NCI-H82 treated with DMSO at 0.1 percent for 48 hours (cell line): ENCODE measurements at regions not wholly inside any gene's neighbourhood (a gene's known extent, or its start where the extent isn't known, plus 50 kb on each side); places are given as distances from the start of the nearest gene placed in this dataset.

ENCODE experiments used
- DNase-seq: peaks from one replicate; lab custom pipeline; 2025; ENCODE audit not compliant: unreplicated experiment; lab: John Stamatoyannopoulos, UW

DNA sequence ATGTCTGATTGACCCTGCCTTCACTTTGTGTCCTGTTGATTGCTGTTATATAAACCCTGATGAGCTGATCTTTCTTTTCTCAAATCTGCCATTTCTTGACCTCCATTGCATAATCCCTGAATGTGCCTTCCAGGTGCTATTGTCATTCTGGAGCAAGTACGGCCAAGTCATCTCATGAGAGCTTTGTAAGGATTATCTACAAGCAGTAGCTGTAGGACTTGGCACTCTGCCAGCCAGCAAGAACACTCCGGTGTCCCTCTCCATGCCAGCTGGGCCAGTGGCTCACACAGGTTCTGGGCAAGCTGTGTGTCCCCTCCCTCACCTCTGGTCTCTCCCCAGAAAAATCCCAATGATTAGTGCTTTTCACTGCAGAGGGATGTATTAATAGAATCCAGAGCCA lies 348.1 kb downstream of the FOXO1 start:
- peak; percentile 93 for DNase-seq

DNA sequence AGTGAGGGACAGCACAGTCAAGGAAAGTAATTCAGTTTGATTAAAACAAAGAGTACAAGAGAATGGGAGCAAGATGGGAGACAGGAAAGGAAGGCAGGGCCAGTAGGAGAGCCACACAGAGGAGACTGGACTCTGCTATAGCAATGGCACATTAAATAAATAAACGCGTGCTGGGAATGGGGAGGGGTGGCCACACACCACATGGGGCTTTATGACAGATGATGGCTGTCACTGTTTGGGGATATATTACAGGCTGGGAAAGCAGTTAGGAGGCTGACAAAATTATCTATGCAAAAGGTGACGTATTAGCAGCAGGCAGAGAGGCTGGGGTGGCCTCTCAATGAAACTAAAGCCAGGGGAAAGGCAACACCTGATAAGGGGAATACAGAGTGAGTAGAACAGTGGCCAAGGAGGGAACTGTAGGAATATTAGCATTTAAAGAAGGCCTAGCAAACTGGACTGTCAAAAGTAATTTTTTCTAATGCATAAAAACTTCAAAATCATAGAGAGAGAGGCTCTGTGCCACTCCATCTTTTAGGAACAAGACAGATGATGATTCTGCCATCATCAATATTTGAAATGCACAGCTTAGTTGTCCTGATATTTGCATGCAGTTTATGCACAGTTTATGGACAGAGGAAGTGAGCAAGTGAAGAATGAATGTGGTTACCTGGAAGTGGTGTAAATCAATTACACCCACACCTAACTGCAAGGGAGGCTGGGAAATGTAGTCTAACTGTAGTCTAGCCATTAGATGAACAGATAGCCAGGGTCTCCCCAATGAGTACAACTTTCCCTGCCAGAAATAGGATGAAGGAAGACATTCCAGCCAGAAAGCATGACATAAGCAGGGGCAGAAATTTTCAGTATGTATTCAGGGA lies 346.5 kb downstream of the FOXO1 start:
- DNase-seq, result no peak

DNA sequence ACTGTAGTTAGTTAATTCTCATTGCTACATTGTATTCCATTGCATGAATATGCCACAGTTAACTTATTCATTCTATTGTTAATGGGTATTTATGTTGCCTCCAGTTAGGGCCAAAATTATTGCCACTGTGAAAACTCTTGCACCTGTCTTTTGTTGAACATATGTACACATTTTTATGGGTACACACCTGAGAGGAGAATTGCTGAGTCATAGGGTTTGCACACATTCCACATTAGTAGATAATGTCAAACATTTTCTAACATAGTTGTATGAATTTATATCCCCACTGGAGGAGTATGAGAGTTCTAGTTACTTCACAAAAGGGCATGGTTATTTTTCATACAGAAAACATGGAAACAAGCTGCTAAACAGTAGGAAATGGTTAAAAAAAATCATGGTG lies 338.4 kb downstream of the FOXO1 start:
- DNase-seq, result no peak

DNA sequence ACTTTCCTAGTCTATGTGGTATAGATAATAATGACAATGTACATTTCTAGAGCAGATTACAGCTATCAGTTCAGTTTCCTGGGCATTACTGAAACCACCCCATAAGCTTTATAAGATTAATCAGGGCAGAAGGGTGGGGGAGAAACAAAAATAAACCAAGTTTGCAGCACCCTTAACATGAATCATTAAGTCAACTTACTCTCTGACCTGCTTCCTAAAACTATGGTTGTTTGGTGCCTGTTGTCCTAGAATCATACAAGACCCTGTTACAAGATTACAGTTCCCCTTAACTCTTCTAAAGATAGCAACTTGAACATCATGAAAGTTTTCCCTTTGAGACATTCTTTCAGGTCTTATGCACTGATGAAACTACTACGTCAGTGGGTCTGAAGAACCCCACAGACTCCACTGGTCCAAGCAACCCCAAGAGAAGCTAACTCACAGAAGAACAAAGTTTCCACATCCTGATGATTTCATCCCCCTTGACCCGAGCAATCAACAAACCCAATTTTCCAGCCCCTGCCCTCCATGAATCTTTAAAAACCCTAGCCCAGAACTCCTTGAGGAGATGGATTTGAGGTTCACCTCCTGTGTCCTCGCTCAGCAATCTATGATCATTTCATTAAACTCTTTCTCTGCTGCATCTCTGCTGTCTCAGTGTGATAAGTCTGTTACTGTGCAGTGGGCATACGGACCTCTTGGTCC lies 336.5 kb downstream of the FOXO1 start:
- no peak for DNase-seq

DNA sequence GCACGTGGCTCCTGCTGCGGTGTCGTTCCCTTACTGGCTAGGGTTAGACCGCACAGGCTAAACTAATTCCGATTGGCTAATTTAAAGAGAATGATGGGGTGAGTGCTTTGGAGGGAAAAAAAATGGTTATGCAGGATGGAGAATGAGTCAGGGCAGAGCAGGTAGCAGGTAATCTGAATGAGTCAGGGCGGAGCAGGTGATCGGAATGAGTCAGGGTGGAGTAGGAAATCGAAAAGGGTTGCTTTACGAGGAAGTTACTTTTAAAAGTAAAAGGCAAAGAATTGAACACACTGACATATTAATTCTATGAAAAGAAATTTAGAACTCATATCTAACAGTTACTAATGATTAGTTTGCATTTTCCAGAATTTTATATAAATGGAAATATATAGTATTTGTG lies 335.5 kb downstream of the FOXO1 start:
- no peak for DNase-seq

DNA sequence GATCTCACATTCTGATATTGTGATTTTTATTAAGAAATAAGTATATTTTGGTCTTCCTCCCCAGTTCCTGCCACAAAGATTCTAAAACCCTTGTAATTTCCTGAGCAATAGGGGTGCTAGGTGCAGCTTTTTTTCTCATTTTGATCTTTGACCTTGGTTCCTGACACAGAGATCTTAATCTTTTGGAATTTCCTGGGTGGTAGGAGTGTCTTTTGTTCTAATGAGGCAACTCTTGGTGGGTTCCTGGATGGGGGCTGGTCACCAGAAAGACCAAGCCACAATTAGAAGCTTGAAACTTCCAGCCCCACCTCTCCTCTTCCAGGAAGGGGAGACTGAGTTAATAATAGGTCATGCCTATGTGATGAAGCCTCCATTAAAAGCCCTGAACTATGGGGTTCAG lies 334.6 kb downstream of the FOXO1 start:
- no peak for DNase-seq

DNA sequence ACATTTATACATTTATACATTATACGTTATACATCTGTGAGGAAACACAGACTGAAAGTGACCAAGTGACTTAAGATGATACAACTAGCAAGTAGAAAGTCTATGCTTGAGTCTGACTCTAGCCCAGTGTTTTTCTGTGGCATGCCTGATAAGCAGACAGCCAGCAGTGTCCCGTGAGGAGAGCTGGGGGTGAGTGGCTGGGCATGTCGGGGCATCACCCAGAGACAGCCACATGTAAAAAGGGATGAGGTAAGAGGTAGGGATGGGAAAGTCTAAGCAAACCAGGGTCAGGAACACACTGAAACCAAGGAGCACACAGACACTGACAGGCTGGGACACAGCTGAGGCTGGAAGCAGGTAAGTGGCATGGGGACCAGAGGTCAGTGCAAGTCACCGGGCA lies 333.2 kb downstream of the FOXO1 start:
- no peak for DNase-seq

DNA sequence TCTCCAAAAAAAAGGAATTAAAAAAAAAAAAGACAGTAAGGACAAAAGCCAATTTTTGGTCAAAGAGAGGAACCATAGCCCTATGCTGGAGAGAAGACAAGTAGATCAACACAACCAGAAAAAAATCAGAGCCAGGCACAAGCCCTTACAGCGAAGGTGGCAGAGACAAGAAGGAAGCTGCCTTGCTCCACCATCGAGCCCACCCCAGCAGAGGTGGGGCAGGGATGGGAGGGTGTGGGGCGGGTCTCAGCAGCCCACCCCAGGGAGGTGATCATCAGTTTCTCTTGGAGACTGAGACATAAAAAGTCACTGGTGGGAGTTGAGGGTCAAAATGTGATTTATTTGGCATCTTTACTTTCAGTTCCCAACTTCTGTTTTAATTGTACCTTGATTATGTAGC lies 332.4 kb downstream of the FOXO1 start:
- DNase-seq, result no peak

DNA sequence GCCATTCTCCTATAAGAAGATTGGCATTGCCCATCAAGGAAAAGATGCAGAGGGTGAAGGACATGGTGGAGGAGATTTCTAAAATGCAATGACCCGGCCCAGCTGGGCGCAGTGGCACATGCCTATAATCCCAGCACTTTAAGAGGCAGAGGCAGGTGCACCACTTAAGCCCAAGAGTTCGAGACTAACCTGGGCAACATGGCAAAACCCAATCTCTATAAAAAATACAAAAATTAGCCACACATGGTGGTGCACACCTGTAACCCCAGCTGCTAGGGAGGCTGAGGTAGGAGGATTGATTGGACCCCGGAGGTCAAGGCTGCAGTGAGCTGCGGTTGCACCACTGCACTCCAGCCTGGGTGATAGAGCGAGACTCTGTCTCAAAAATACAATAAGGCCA lies 331.8 kb downstream of the FOXO1 start:
- no peak for DNase-seq

DNA sequence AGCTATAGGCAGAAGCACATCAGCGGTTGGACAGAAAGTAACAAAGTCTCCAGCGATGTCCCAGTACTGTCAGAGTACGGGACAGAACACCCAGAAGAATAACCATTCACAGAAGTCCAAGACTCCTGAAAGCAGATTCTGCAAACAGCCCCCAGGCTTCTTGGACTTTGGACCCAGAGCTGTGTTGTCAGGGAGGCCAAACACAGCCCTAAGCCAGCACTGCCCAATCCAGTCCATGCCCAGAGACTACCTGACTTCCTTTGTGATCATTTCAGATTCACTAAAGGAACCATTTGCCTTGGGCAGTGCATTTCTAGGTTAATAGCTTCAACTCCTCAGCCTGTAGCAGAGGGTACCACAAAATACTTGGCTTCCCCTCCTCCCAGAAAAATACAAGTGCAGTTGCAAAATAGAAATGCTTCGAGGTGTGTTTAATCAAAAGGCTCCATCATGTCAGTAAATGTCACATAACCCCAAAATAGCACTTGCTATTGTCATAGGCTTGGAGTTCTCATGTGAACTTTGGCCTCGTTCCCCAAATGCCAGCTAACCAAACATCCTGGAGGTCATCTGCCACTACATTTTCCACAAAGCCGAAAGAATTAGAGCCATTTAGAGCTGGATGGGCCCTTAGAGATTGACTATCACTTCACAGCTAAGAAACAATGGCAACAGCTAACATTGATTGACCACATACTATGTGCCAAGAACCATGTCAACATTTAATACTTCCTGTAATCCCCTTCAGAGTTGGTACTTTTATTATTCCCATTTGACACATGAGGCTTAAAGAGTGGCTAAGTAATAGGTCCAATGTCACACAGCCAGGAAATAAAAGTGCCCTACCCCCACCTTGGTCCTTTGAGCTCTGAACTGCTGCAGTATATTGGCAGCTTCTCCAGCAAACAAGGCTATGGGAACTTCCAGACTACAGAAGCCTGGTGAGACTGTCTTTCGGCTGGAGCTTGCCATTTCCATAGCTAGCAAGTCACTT lies 329.9 kb downstream of the FOXO1 start:
- DNase-seq, result no peak

DNA sequence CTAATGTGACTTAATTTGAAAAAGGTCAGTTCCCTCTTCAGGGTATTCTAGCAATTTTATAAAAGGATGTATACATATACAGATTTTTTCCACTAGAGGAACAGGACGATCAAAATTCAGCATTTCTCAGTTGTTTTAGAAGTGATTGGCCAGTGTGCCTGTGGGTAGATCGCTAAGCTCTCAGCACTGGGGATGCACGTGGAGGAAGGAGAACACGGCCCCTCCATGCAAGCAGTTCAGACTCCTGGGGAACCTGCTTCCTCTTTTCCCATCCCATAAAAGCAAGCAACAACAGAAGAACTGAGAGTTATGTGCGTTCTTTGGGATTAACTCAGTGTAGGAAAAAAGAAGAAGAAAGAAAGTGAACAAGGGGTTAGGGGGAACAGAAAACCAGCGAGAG lies 328.8 kb downstream of the FOXO1 start:
- no peak for DNase-seq

DNA sequence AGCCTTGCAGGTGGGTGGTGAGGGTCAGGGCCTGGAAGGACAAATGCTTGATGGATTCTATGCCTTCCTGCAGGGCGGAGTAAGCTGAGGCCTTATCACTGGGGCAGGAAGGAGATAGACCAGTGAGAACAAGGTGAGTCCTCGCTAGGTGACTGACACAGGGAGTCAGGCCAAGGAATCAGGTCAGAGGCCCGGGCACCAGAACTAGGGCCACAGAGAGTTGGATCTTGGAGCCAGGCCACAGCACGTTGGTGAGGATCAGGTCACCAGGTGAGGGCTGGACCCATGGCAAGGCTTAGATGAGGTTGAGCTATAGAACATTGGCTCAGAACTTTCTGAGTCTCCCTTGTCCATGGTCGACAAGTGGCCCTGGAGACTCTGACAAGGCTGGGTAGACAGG lies 328.2 kb downstream of the FOXO1 start:
- DNase-seq, result no peak

DNA sequence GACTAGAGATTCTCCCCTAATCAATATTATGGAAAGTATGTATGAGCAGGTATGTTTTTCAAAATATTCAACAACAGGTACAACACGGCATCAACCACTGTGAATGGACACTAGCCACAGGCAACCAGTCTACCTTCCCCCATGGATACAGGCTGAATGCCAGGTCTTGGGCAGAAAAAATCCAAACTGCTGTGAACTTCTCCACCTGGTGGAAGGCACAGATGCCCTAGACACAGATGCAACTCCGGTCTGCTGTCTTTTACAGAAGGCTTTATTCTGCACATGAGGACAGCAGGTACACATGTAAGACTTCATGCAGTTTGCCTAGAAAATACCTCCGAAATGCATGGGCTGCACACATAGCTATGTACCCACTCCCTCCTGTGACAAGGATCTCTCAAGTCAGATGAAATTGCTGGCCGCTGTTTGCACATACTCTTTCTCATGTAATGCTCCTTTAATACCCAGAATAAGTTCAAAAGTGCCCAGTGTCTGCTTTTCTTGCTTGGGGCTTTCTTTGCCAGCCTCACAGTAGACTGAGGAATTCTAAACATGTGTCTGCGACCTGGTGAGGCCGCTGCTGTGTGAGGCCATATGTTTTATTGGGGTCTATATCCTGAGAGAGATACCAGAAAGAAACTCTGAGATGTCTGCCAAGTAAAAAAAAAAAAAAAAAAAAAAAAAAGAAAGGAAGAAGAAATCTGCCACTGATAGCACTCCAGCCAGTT lies 325.9 kb downstream of the FOXO1 start:
- no peak for DNase-seq

DNA sequence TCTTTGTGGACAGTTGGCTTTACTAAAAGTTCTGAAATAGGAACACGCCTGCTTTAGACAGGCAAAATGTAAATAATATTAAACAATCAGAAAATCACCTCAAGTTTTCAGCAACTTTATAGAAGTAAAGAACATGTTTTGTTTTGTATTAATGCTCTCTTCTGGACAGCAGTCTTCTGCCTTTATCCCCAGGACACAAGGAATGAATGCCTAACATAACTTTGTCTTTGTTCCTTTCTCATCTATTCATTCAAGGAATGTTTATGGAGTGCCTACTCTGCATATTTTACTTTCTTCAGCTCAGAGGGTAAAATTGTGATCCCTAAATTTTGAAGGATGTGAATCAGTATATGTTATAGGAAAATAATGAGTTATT lies 325.4 kb downstream of the FOXO1 start:
- no peak for DNase-seq

DNA sequence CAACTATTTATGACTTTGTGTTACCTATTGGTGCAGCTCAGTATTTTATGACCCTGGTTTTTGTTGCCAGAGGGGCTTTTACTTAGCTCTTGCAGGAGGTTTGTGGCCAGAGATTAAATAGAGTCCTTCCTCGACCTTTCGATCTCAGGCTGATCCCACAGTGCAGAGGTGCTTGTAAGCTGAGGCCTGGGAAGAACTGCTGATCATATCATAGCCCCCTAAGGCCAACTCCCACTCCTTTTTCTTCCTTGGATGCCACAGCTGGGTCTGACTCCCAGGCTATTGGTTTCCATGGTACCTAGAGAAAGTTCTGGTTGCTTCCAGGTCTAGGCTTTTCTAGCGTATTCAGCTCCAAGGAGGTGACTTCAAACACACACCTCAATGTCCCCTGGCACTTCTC lies 324.9 kb downstream of the FOXO1 start:
- no peak for DNase-seq

DNA sequence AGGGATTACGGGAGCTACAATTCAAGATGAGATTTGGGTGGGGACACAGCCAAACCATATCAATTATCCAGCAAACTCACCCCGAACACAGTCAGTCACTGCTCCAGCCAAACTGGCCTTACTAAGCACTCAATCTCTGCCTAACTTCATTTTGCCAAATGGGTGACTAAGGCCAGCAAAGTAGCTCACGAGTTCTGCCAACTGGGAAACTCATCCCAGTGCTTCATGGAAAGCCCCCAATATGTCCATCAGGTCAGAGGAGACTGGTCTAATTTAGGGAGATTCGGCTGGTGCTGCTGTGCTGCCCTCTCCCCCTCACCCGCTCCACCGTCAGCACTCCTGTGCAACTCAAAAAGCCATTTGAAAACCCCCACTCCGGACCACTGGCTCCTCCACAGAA lies 324.0 kb downstream of the FOXO1 start:
- DNase-seq, result no peak

DNA sequence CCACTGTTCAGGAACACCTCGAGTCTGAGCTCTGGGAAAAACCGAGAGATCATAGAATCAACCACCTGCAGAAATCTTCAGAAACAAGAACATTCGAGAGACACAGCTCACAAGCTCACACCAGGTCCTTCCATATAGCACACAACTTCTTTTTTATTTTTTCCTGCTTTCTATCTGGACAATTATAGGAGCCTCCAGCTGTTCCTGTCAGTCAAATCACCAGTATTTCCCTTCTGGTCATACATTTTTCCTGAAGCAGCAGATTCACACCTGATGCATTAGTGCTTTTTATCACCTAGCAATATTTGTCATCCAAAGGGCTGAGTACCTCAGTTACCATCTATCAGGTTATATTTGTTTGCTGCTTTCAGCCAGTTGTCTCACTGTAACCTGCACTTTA lies 323.5 kb downstream of the FOXO1 start:
- DNase-seq, result no peak

DNA sequence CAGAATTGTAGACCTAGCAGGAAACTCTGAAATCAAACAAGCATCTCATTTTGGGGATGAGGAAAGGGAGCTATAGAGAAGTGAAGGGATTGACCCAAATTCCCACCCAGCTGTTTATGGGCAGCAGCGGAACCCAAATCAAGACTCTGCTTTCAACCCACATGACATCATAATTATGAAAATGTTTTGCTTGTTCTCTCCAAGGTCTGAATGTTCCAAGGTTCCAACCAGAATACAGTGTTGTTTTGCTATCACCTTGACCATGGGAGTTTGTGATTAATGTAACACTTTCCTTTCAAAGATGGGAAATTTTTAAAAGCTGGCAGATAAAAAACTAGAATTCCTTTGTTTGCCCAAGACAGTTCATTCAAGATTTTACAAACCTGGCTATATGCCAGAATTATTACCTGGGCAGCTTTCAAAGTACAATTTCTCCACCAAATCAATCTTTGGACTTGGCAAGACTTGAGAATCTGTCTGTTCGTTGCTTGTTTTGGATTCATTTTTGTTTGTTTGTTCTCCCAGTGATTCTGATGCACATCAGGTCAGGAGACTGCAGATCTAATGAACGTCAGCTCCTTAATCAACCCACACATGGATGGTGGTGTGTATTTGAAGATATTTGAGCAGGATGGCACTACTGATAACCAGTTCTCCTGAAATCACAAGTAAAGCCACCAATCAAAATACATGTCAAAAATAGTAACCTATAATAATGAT lies 322.7 kb downstream of the FOXO1 start:
- DNase-seq, result no peak

DNA sequence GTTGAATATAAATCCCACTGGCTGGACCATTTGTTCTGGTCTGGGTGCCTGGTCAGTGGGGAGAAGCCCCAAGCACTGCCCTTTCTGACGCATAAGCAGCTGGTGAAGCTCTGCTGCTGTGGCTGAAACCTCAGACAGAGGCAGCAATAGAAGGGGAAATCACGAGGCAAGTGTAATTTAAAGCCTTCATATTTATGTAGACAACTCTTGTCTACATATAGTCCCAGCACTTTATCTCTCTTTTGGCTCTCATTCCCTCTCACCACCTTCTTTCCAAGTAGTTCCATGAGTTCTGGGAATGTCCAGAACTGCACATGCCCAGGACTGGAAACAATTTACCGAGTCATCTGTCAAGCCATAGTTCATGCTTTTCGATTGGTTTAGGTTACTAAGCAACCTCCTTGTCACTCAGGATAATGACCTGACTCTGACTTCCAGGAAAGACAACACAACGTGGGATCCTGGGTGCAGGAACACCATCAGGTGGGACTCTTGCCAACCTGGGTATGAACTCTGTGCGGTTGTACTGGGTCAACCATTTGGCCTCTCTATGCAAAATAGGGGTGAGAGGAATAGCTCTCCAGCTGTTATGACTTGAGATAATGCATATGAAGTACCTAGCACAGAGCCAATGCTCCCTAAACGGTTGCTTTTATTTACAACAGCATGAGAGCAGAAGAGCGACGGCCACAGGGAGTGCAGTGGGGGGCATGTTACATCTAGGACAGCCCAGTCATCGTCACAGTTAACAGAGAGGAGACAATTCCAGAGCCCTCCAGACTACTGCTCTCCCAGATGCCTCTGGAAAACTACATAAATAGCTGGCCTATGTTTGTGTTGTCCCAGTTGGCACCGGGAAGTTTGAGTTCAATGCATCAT lies 321.9 kb downstream of the FOXO1 start:
- no peak for DNase-seq
